SK-MEL-5 (cell line): ENCODE measurements at regions not wholly inside any gene's neighbourhood (a gene's known extent, or its start where the extent isn't known, plus 50 kb on each side); places are given as distances from the start of the nearest gene placed in this dataset.

Source experiments
- DNase-seq: peaks from one replicate; pipeline ENCODE4 v3.0.0-alpha.2; 2016; ENCODE audit warnings: low read depth, low spot score
- in situ Hi-C: cut with HindIII; loops from 2 replicates; pipeline ENCODE4 v1.10.0; 2016; ENCODE audit warnings: low sequenced_read_pairs, high pct_unique_total_duplicates, low pct_unique_long_range_greater_than_20kb

DNA sequence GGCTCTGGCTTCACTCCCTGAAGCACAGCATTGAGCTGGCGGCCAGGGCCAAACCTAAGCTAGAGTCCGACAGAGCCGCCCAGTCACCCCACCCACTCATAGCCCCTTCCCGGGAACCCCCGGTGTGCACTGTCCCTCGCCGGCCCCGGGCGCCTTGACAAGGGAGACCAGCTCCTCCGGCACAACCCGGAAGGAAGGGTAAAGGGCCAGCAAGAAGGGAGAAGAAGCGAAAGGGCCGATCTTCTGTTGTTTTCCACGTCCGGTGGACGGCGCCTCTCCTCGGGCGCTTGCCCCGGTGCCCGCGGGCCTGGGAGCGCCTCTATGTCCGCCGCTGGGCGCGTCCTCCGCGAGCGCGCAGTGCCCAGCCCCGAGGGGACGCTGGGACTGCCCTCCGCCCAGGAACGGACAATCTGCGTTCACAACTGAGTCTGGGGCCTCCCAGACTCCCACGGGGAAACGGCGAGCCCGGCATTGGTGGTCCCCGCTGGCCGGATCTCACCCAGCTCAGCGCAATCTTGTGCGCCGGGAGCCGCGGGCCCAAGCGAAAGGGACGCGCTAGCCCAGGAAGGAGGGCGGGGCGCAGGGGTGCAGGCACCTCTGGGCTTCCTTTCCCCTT is 172.5 kb upstream of the MIR17HG start:
- no peak for DNase-seq
- in situ Hi-C loops = no loop called here

DNA sequence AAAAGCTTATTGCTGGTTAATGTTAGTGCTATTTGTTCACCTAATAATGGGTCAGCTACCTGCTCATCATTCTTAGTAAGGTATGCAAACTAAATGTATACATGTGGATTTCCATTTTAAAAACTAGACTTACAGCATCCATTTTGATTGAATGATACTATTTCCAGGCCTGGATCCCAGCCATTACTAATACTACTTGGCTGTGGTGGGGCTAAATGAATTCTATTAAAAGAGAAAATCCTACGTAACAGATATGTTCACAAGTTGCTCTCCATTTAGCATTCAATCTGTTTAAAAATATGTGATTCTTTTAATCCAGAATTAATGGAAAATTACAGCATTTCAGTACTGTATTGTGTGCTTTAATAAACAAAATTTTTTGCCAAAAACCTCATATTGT is 169.4 kb upstream of the MIR17HG start:
- DNase-seq = no peak
- in situ Hi-C loops = no loop called here

- DNase-seq = no peak
- in situ Hi-C loops = no loop called here
Observed at GRCh38 chr13:91181892-91182291, 165.6 kb upstream of the MIR17HG start.

GRCh38 chr13:91184244-91184926 is 163.1 kb upstream of the MIR17HG start:
- DNase-seq = no peak
- in situ Hi-C loops = no loop called here

DNA sequence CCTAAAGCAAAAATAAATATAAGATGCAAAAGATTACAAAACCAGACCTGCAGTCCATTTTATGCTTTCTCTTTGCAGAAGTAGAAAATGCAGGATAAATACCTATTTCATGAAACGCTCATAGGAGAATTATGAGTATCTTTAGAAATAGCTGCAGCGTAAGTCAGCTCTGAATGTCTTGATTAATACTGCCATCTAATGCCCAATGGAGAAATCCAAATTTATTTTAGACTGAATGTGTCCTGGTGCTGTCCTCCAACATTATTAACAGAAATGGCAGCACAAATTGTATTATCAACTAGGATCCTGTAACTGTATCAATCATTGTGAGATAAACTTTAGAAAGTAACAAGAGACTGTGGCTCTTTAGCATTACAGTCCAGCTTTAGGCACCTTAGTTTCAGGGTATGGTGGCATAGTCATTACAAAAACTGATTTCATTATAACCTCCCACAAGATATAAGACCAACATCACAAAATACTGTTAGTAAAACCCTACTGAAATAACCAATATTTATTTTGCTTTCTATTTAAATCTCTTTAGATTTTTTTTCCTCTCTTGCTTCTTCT is 162.1 kb upstream of the MIR17HG start:
- in situ Hi-C loops = no loop called here
- DNase-seq = peak; percentile 73

DNA sequence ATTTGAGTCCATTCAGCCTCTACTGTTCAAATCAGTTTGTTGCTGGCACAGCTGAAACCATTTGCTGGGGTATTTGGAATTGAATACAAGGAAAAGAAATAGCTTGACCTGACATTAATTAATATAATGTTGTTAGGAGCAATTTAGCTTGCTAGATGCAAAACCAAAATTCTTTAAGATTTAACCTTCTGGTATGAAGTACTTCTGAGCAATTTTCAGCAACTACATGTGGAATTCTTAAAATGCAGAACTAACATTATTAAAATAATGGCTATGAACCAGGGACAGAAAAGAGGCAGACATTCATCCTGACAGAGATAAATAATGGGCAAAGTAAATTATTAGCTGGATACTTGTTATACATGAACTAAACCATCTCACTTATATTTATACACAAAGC is 160.0 kb upstream of the MIR17HG start:
- in situ Hi-C loops = no loop called here

DNA sequence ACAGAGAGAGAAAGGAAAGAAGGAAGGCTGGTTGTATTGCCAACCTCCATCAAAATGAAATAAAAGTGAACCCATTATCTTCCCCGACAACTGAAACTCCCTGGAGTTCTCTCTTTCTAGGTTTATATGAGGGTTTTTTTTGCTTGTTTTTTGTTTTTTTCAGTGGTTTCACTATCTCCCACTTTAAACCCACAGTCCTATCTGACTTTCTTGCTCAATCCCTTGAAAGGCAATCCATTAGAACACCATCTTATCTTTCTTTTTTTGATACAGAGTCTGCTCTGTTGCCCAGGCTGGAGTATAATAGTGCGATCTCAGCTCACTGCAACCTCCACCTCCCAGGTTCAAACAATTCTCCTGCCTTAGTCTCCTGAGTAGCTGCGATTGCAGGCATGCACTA is 158.0 kb upstream of the MIR17HG start:
- DNase-seq = no peak
- in situ Hi-C loops = no loop called here

More for the DNA sequence above, 160.0 kb upstream of the MIR17HG start:
- DNase-seq = no peak

DNA sequence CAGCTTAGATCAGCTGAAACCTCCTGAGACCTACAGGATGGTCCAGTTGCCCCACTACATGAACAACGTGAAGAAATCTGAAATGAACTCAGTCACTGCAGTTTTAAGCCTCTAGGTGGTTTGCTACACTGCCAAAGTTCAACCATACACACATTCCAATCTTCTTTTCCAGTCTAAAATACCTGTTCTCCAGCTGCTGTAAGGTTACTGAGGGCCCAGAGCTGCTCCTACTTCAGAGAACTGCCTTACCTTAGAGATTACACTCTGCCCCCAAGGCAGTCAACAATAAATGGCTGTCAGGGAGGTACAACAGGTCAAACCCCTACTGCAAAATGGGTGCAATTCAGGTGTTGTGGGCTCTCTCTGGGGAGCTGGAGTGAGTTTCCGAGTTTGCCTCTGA is 154.1 kb upstream of the MIR17HG start:
- in situ Hi-C loops = no loop called here
- no peak for DNase-seq

DNA sequence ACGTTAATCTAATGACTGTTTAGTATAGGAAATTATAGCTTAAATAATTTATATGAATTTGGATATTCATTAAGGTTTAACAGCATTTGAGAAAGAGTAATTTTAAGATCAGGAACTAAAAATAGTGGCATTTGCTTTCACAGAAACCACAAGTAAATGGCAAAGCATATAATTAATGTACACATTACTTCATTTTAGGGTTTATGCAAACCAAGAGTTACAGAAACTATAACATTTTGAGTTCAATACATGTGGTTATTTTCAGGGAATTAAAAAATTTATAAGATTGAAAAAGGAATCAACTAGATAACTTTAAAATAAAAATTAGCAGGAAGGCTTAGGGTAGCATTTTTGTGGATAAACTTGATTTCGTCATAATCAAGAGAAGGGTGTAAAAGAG is 151.7 kb upstream of the MIR17HG start:
- in situ Hi-C loops = no loop called here
- no peak for DNase-seq

- in situ Hi-C loops = no loop called here
Observed at GRCh38 chr13:91196958-91197357, 150.5 kb upstream of the MIR17HG start.

GRCh38 chr13:91199866-91200265 is 147.6 kb upstream of the MIR17HG start:
- no peak for DNase-seq
- in situ Hi-C loops = no loop called here

More at GRCh38 chr13:91196958-91197357, 150.5 kb upstream of the MIR17HG start:
- DNase-seq = no peak

GRCh38 chr13:91200486-91200885 is 147.0 kb upstream of the MIR17HG start:
- no peak for DNase-seq
- in situ Hi-C loops = no loop called here

GRCh38 chr13:91203430-91203829 is 144.1 kb upstream of the MIR17HG start:
- in situ Hi-C loops = no loop called here

DNA sequence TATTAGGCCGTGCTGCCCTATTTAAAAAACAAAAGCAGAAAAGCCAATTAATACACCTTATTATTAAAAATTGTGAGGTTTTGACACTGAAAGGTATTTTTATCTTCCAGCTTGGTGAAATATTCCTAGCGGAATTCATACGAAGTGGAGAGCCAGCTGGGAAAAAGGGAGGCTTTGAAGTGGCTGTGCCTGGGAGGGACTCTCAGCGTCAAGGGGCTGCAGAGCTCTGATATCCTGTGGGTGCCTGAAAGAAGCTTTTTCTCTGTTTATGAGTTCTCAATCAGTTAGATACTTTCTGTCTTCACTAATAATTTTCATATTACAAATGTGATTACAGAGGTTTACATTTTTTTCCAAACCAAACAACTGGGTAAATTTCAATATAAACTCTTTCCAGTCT is 140.2 kb upstream of the MIR17HG start:
- in situ Hi-C loops = no loop called here
- no peak for DNase-seq

More at GRCh38 chr13:91203430-91203829, 144.1 kb upstream of the MIR17HG start:
- no peak for DNase-seq

DNA sequence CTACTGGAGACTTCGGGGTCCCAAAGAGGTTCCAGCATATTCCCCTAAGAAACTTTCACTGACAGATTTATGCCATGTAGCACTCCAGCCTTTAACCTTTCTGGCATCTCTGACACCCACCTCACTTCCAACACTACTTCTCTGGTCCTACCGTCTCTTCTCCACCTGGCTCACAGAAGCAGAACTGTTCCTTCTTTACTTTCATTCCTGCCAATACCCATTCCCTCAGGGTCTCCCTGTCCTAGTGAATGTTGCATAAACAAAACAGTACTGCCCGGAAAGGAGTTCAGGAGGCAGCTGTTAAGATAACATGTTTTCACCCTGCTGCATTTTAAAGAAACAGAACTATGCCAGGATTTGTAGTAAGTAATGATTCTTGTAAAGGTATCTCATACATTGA is 136.0 kb upstream of the MIR17HG start:
- in situ Hi-C loops = no loop called here
- DNase-seq = no peak

- in situ Hi-C loops = no loop called here
- no peak for DNase-seq
Observed at GRCh38 chr13:91212231-91212630, 135.3 kb upstream of the MIR17HG start.

DNA sequence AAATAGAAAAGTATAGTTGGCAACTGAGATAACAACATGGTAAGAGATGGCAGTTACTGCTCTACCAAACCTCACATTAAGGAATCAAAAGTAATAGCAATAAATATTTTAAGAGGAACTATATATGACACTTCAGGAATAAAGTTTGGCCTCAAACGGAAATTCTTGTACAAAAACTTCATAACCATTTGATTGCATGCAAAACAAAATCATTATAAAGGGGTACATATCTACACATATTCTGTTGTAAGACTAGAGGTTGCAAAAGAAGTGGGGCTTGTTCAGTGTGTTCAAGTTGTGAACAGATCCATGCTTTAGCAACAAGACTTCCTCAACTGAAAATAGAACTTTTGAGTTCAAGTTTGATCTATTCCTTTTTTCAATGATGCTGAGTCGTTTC is 133.5 kb upstream of the MIR17HG start:
- no peak for DNase-seq
- in situ Hi-C loops = no loop called here

DNA sequence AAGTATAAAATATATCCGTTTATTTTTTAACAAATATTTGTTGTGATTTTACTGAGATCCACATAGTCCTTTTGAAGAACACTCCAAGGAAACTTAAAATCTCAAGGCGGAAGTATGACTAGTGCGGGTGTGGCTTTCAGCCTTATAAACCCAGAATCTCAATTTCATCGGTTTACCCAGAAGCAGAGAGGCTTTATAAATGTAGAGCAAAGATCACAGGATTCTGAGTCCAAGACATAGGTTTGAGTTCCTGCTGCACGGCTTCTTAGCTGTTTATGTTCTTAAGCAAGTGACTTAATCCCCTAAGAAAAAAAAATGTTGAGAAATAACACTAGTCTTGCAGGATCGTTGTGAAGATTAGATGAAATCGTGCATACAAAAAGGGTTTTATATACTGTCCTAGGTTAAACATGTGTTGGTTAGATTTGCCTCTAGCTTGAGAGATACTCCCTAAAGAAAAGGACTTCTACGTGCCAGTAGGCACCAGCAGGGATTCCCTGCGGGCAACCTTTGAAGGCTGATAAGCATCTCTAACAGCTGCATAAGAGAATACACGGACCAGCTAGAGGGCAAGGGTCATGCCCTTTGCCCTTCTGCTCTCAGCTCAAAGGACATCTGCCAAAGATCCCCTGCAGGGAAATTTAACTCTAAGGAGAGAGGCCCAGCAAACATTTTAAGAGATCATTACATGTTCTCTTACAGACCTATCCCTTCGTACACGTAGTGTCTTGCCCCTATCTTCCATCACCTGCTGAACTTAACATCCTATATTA is 130.4 kb upstream of the MIR17HG start:
- DNase-seq = no peak
- in situ Hi-C loops = no loop called here
